DND-41 (cell line): ENCODE measurements at regions not wholly inside any gene's neighbourhood (a gene's known extent, or its start where the extent isn't known, plus 50 kb on each side); places are given as distances from the start of the nearest gene placed in this dataset.

Experiments used
- ATAC-seq: fragments of 200-7000 bp; cut with Tn5 transposase; 3 replicates; pipeline ENCODE4 v1.9.1; 2021; ENCODE audit warnings: low read depth; ENCODE audit not compliant: insufficient read depth
- DNase-seq: peaks from one replicate; pipeline ENCODE4 v3.0.0-alpha.2; 2020
- H2AFZ ChIP-seq: 2 replicates; pipeline ENCODE4 v1.6.0; 2012; ENCODE audit warnings: low read depth, low read length
- H3K27ac ChIP-seq: 2 replicates; pipeline ENCODE4 v1.5.1; 2012; ENCODE audit warnings: low read length, inconsistent platforms
- H3K27me3 ChIP-seq: fragments of 200-600 bp; sonication (generic); 2 replicates; pipeline ENCODE4 v1.6.0; 2012; ENCODE audit warnings: low read length, mild to moderate bottlenecking, inconsistent platforms; ENCODE audit not compliant: insufficient read depth, poor library complexity
- H3K36me3 ChIP-seq: 2 replicates; pipeline ENCODE4 v1.5.1; 2012; ENCODE audit warnings: low read length, inconsistent platforms; ENCODE audit not compliant: insufficient read depth
- H3K4me1 ChIP-seq: 2 replicates; pipeline ENCODE4 v1.5.1; 2012; ENCODE audit warnings: mild to moderate bottlenecking, low read length; ENCODE audit not compliant: insufficient read depth
- H3K4me2 ChIP-seq: 2 replicates; pipeline ENCODE4 v1.6.0; 2012; ENCODE audit warnings: mild to moderate bottlenecking, moderate library complexity, low read length, inconsistent platforms; ENCODE audit not compliant: insufficient read depth
- H3K4me3 ChIP-seq, 2 experiments: fragments of 200-600 bp in 1 of 2; shearing (Covaris generic) in 1 of 2; 2 replicates each; pipeline ENCODE4 v1.5.1; 2012 to 2016; ENCODE audit warnings: inconsistent platforms in 2 of 2, low read length in 2 of 2, mild to moderate bottlenecking in 2 of 2, low read depth in 1 of 2, moderate library complexity in 1 of 2
- H3K79me2 ChIP-seq: 2 replicates; pipeline ENCODE4 v1.6.0; 2012; ENCODE audit warnings: low read length, inconsistent platforms; ENCODE audit not compliant: insufficient read depth
- H3K9ac ChIP-seq: 2 replicates; pipeline ENCODE4 v1.6.0; 2012; ENCODE audit warnings: low read depth, mild to moderate bottlenecking, inconsistent platforms, low read length, moderate library complexity
- H3K9me3 ChIP-seq: 2 replicates; pipeline ENCODE4 v1.5.1; 2012; ENCODE audit warnings: low read length, moderate library complexity, mild to moderate bottlenecking, inconsistent platforms; ENCODE audit not compliant: insufficient read depth, severe bottlenecking
- H4K20me1 ChIP-seq: 2 replicates; pipeline ENCODE4 v1.6.0; 2012; ENCODE audit warnings: low read length; ENCODE audit not compliant: insufficient read depth
- EZH2 ChIP-seq: IDR thresholded peaks from 3 replicates; pipeline ENCODE4 v1.6.1; 2012; ENCODE audit warnings: borderline replicate concordance, low read depth, mild to moderate bottlenecking, moderate library complexity, low read length, inconsistent platforms; ENCODE audit not compliant: severe bottlenecking
- TF ChIP-seq, protein P1 (sequence below): IDR thresholded peaks from 2 replicates; pipeline ENCODE4 v1.5.1; 2012; ENCODE audit warnings: borderline replicate concordance, low read length, moderate library complexity, mild to moderate bottlenecking; ENCODE audit not compliant: poor library complexity, severe bottlenecking; ENCODE audit errors: extremely low read depth

DNA sequence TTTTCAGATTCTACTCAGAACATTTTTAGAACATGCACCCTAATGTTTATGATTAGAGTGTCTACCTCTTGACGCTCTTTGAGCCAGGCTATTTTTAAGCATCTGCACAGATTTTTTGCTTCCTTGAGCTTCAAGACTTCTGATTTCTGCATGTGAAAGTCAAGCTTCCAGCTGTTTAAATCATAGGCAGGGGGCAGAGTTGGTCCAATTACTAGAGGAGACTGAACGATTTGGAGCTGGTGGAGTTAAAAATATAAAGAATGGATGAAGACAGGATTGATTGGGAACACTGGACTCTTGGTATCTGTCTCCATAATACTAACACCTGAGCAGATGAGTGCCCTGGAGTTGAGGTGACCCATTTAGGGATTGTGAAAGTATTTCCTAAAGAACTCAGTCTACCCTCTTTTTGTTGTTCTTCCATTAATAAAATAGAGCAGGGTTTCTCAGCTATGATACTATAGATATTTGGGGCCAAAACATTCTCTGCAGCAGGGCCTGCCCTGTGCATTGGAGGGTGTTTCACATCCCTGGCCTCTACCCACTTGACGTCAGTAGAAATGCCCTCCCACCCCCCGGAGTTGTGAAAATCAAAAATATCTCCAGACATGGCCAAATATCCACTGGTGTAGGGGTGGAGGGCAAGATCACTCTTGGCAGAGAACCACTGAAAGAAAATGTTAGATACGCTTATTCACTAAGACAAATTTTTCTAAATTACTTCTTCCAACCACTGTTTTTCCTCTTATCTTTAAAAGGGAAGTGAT, 160.1 kb downstream of the COG6 start:
- DNase-seq (no peak), ATAC-seq (no peak)
- H2AFZ ChIP-seq = no peak overlapping the region
- H3K9ac ChIP-seq = no peak overlapping the region
- no peak for TF ChIP-seq EZH2
- TF ChIP-seq, protein P1, sequence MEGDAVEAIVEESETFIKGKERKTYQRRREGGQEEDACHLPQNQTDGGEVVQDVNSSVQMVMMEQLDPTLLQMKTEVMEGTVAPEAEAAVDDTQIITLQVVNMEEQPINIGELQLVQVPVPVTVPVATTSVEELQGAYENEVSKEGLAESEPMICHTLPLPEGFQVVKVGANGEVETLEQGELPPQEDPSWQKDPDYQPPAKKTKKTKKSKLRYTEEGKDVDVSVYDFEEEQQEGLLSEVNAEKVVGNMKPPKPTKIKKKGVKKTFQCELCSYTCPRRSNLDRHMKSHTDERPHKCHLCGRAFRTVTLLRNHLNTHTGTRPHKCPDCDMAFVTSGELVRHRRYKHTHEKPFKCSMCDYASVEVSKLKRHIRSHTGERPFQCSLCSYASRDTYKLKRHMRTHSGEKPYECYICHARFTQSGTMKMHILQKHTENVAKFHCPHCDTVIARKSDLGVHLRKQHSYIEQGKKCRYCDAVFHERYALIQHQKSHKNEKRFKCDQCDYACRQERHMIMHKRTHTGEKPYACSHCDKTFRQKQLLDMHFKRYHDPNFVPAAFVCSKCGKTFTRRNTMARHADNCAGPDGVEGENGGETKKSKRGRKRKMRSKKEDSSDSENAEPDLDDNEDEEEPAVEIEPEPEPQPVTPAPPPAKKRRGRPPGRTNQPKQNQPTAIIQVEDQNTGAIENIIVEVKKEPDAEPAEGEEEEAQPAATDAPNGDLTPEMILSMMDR = no peak
- H3K36me3 ChIP-seq = no peaks in the 10 kb centered on the region
- no peak overlapping the region for H3K4me3 ChIP-seq
- no peaks in the 10 kb centered on the region for H3K27me3 ChIP-seq
- no peaks in the 10 kb centered on the region for H4K20me1 ChIP-seq
- H3K79me2 ChIP-seq = no peaks in the 10 kb centered on the region
- H3K27ac ChIP-seq = no peak overlapping the region
- no peak overlapping the region for H3K4me2 ChIP-seq
- no peaks in the 10 kb centered on the region for H3K4me1 ChIP-seq
- no peaks in the 10 kb centered on the region for H3K9me3 ChIP-seq

DNA sequence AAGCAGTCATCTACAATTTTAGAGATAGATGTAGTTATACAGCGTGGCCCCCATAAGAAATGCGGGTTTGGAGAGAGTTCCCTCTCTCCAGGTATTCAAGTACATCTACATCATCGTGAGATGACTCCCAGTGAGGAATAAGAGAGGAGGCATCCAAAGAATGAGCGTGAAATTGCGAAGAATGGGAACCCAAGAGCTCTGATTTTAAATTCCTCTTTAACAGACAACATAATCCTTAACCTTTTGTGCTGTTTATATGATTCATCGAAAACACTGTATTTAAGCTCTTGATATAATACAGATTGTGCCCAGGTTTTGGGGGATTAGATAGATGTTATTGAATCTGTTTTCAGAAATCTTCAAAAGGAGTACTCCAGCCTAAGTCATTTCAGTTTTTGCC, 161.5 kb downstream of the COG6 start:
- Histone ChIP-seq H3K9me3 (no peaks in the 10 kb centered on the region), H3K27me3 (peaks cover 4% of the 10 kb centered on the region)

DNA sequence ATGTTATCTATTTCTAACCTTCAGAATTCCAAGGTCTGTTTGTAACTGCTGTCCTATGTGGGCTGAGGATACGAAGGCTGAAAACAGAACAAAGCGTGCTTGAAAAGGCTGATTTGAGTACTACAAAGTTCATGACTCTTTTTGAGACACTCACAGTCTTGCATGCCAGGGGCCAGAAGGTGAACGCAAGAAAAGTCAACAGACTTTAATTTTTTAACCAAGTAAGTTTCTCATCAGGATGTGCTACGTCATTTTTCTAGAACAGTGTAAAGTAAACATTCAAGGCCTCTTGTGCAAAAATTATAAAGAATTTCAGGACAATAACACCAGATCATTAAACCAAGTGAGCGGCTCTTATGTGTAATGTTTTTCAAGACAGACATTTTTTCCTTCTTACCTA, 163.5 kb downstream of the COG6 start:
- DNase-seq (no peak), ATAC-seq (no peak)
- Histone ChIP-seq H4K20me1 (no peaks in the 10 kb centered on the region), H3K9ac (no peak overlapping the region), H3K4me2 (no peak overlapping the region), H3K4me1 (no peaks in the 10 kb centered on the region), H3K9me3 (no peaks in the 10 kb centered on the region), H3K36me3 (no peaks in the 10 kb centered on the region), H3K27ac (no peak overlapping the region), H3K79me2 (no peaks in the 10 kb centered on the region), H2AFZ (no peak overlapping the region), H3K27me3 (peaks cover 8% of the 10 kb centered on the region), H3K4me3 (no peak overlapping the region)
- TF ChIP-seq EZH2 = no peak

More for the DNA sequence above, 161.5 kb downstream of the COG6 start:
- no peak overlapping the region for H3K4me2 ChIP-seq
- H2AFZ ChIP-seq = no peak overlapping the region
- no peak overlapping the region for H3K9ac ChIP-seq
- no peak overlapping the region for H3K27ac ChIP-seq
- TF ChIP-seq, protein P1 = no peak
- no peak for TF ChIP-seq EZH2
- H3K4me3 ChIP-seq = no peak overlapping the region
- no peaks in the 10 kb centered on the region for H3K79me2 ChIP-seq
- no peaks in the 10 kb centered on the region for H3K36me3 ChIP-seq
- DNase-seq = no peak
- no peaks in the 10 kb centered on the region for H3K4me1 ChIP-seq
- no peak for ATAC-seq
- no peaks in the 10 kb centered on the region for H4K20me1 ChIP-seq

DNA sequence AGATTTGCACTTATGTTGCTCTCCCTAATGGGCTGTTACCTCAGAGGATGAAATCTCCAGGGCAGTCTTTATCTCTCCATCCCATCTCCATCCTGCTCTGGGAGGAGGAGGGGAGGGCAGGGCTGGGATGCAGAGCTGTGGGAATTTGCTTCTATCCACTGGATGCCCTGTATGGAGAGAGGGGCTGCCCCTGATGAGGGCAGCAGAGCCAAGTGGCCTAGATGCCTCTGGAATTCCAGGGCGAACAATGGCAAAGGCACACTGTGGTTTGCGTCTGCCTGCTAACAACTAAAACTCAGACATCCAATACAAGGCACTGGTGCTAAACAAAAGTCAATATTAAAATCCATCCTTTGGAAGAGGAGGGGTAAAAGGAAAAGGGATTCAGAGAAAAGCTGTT, 165.1 kb downstream of the COG6 start:
- ATAC-seq (no peak), DNase-seq (no peak)
- H3K36me3 ChIP-seq = no peaks in the 10 kb centered on the region
- H4K20me1 ChIP-seq = no peaks in the 10 kb centered on the region
- H3K4me3 ChIP-seq = no peak overlapping the region
- H3K4me2 ChIP-seq = no peak overlapping the region
- H3K9ac ChIP-seq = no peak overlapping the region
- TF ChIP-seq EZH2 = no peak
- TF ChIP-seq, protein P1 = no peak
- H3K79me2 ChIP-seq = no peaks in the 10 kb centered on the region
- no peak overlapping the region for H2AFZ ChIP-seq
- peaks cover 8% of the 10 kb centered on the region for H3K27me3 ChIP-seq
- no peaks in the 10 kb centered on the region for H3K9me3 ChIP-seq
- no peak overlapping the region for H3K27ac ChIP-seq
- H3K4me1 ChIP-seq = no peaks in the 10 kb centered on the region
